ENCODE measurements at regions not wholly inside any gene's neighbourhood (a gene's known extent, or its start where the extent isn't known, plus 50 kb on each side); places are given as distances from the start of the nearest gene placed in this dataset.

GRCh38 chr7:108989319-108989718 is 419.6 kb downstream of the DNAJB9 start:
- no peaks in the 10 kb centered on the region for H3K4me1 ChIP-seq (ENCODE audit: control insufficient read depth in 3 of 3, insufficient read depth in 3 of 3, low read length in 3 of 3)

GRCh38 chr7:108997480-108997879 is 427.8 kb downstream of the DNAJB9 start:
- Histone ChIP-seq H3K9ac (ENCODE audit: low read depth in 1 of 3, low read length in 3 of 3) (no peak overlapping the region), H3K9me3 (ENCODE audit: control insufficient read depth in 3 of 3, low read length in 3 of 3) (no peaks in the 10 kb centered on the region), H3K27me3 (ENCODE audit: control insufficient read depth in 3 of 3, insufficient read depth in 3 of 3, low read length in 3 of 3) (no peaks in the 10 kb centered on the region), H3K36me3 (ENCODE audit: control insufficient read depth in 3 of 3, insufficient read depth in 3 of 3, low read length in 3 of 3) (no peaks in the 10 kb centered on the region), H3K27ac (ENCODE audit: low read depth, low read length) (no peak overlapping the region), H3K4me3 (ENCODE audit: low read length in 3 of 3) (no peak overlapping the region), H3K4me1 (ENCODE audit: control insufficient read depth in 3 of 3, insufficient read depth in 3 of 3, low read length in 3 of 3) (no peaks in the 10 kb centered on the region)

More at GRCh38 chr7:108989319-108989718, 419.6 kb downstream of the DNAJB9 start:
- Histone ChIP-seq H3K9me3 (ENCODE audit: control insufficient read depth in 3 of 3, low read length in 3 of 3) (no peaks in the 10 kb centered on the region), H3K27ac (ENCODE audit: low read depth, low read length) (no peak overlapping the region), H3K27me3 (ENCODE audit: control insufficient read depth in 3 of 3, insufficient read depth in 3 of 3, low read length in 3 of 3) (no peaks in the 10 kb centered on the region), H3K4me3 (ENCODE audit: low read length in 3 of 3) (no peak overlapping the region), H3K9ac (ENCODE audit: low read depth in 1 of 3, low read length in 3 of 3) (no peak overlapping the region), H3K36me3 (ENCODE audit: control insufficient read depth in 3 of 3, insufficient read depth in 3 of 3, low read length in 3 of 3) (no peaks in the 10 kb centered on the region)

GRCh38 chr7:109003742-109004141 is 434.1 kb downstream of the DNAJB9 start:
- H3K27ac ChIP-seq (ENCODE audit: low read depth, low read length) = no peak overlapping the region
- no peaks in the 10 kb centered on the region for H3K4me1 ChIP-seq (ENCODE audit: control insufficient read depth in 3 of 3, insufficient read depth in 3 of 3, low read length in 3 of 3)
- no peaks in the 10 kb centered on the region for H3K27me3 ChIP-seq (ENCODE audit: control insufficient read depth in 3 of 3, insufficient read depth in 3 of 3, low read length in 3 of 3)
- no peak overlapping the region for H3K9ac ChIP-seq (ENCODE audit: low read depth in 1 of 3, low read length in 3 of 3)
- H3K4me3 ChIP-seq (ENCODE audit: low read length in 3 of 3) = no peak overlapping the region
- no peaks in the 10 kb centered on the region for H3K36me3 ChIP-seq (ENCODE audit: control insufficient read depth in 3 of 3, insufficient read depth in 3 of 3, low read length in 3 of 3)
- H3K9me3 ChIP-seq (ENCODE audit: control insufficient read depth in 3 of 3, low read length in 3 of 3) = no peaks in the 10 kb centered on the region

GRCh38 chr7:109009636-109010035 is 440.0 kb downstream of the DNAJB9 start:
- no peaks in the 10 kb centered on the region for H3K9me3 ChIP-seq (ENCODE audit: control insufficient read depth in 3 of 3, low read length in 3 of 3)
- no peaks in the 10 kb centered on the region for H3K27me3 ChIP-seq (ENCODE audit: control insufficient read depth in 3 of 3, insufficient read depth in 3 of 3, low read length in 3 of 3)
- no peak overlapping the region for H3K4me3 ChIP-seq (ENCODE audit: low read length in 3 of 3)
- H3K27ac ChIP-seq (ENCODE audit: low read depth, low read length) = no peak overlapping the region
- no peak overlapping the region for H3K9ac ChIP-seq (ENCODE audit: low read depth in 1 of 3, low read length in 3 of 3)
- H3K4me1 ChIP-seq (ENCODE audit: control insufficient read depth in 3 of 3, insufficient read depth in 3 of 3, low read length in 3 of 3) = no peaks in the 10 kb centered on the region
- no peaks in the 10 kb centered on the region for H3K36me3 ChIP-seq (ENCODE audit: control insufficient read depth in 3 of 3, insufficient read depth in 3 of 3, low read length in 3 of 3)

- Histone ChIP-seq H3K4me3 (ENCODE audit: low read length in 3 of 3) (no peak overlapping the region), H3K36me3 (ENCODE audit: control insufficient read depth in 3 of 3, insufficient read depth in 3 of 3, low read length in 3 of 3) (no peaks in the 10 kb centered on the region), H3K9me3 (ENCODE audit: control insufficient read depth in 3 of 3, low read length in 3 of 3) (no peaks in the 10 kb centered on the region), H3K27ac (ENCODE audit: low read depth, low read length) (no peak overlapping the region), H3K27me3 (ENCODE audit: control insufficient read depth in 3 of 3, insufficient read depth in 3 of 3, low read length in 3 of 3) (no peaks in the 10 kb centered on the region), H3K4me1 (ENCODE audit: control insufficient read depth in 3 of 3, insufficient read depth in 3 of 3, low read length in 3 of 3) (no peaks in the 10 kb centered on the region), H3K9ac (ENCODE audit: low read depth in 1 of 3, low read length in 3 of 3) (no peak overlapping the region)
Measured at GRCh38 chr7:109020251-109020650, 450.6 kb downstream of the DNAJB9 start.

- no peaks in the 10 kb centered on the region for H3K9me3 ChIP-seq (ENCODE audit: control insufficient read depth in 3 of 3, low read length in 3 of 3)
- no peak overlapping the region for H3K27ac ChIP-seq (ENCODE audit: low read depth, low read length)
- no peaks in the 10 kb centered on the region for H3K27me3 ChIP-seq (ENCODE audit: control insufficient read depth in 3 of 3, insufficient read depth in 3 of 3, low read length in 3 of 3)
- H3K4me1 ChIP-seq (ENCODE audit: control insufficient read depth in 3 of 3, insufficient read depth in 3 of 3, low read length in 3 of 3) = no peaks in the 10 kb centered on the region
- H3K36me3 ChIP-seq (ENCODE audit: control insufficient read depth in 3 of 3, insufficient read depth in 3 of 3, low read length in 3 of 3) = no peaks in the 10 kb centered on the region
- no peak overlapping the region for H3K9ac ChIP-seq (ENCODE audit: low read depth in 1 of 3, low read length in 3 of 3)
- no peak overlapping the region for H3K4me3 ChIP-seq (ENCODE audit: low read length in 3 of 3)
Measured at GRCh38 chr7:109021390-109021789, 451.7 kb downstream of the DNAJB9 start.

- H3K4me1 ChIP-seq (ENCODE audit: control insufficient read depth in 3 of 3, insufficient read depth in 3 of 3, low read length in 3 of 3) = no peaks in the 10 kb centered on the region
- H3K36me3 ChIP-seq (ENCODE audit: control insufficient read depth in 3 of 3, insufficient read depth in 3 of 3, low read length in 3 of 3) = no peaks in the 10 kb centered on the region
- H3K27ac ChIP-seq (ENCODE audit: low read depth, low read length) = no peak overlapping the region
- no peak overlapping the region for H3K9ac ChIP-seq (ENCODE audit: low read depth in 1 of 3, low read length in 3 of 3)
- no peaks in the 10 kb centered on the region for H3K27me3 ChIP-seq (ENCODE audit: control insufficient read depth in 3 of 3, insufficient read depth in 3 of 3, low read length in 3 of 3)
- peaks cover 0 to 4% (median 0%) of the 10 kb centered on the region in 3 donors for H3K9me3 ChIP-seq (ENCODE audit: control insufficient read depth in 3 of 3, low read length in 3 of 3)
- no peak overlapping the region for H3K4me3 ChIP-seq (ENCODE audit: low read length in 3 of 3)
Measured at GRCh38 chr7:109029866-109030265, 460.2 kb downstream of the DNAJB9 start.

- Histone ChIP-seq H3K9me3 (ENCODE audit: control insufficient read depth in 3 of 3, low read length in 3 of 3) (no peaks in the 10 kb centered on the region), H3K4me3 (ENCODE audit: low read length in 3 of 3) (no peak overlapping the region), H3K36me3 (ENCODE audit: control insufficient read depth in 3 of 3, insufficient read depth in 3 of 3, low read length in 3 of 3) (no peaks in the 10 kb centered on the region), H3K9ac (ENCODE audit: low read depth in 1 of 3, low read length in 3 of 3) (no peak overlapping the region), H3K27ac (ENCODE audit: low read depth, low read length) (no peak overlapping the region), H3K27me3 (ENCODE audit: control insufficient read depth in 3 of 3, insufficient read depth in 3 of 3, low read length in 3 of 3) (no peaks in the 10 kb centered on the region), H3K4me1 (ENCODE audit: control insufficient read depth in 3 of 3, insufficient read depth in 3 of 3, low read length in 3 of 3) (no peaks in the 10 kb centered on the region)
Measured at GRCh38 chr7:109044691-109045090, 475.0 kb downstream of the DNAJB9 start.

GRCh38 chr7:109049366-109049765 is 479.7 kb downstream of the DNAJB9 start:
- Histone ChIP-seq H3K27ac (ENCODE audit: low read depth, low read length) (no peak overlapping the region), H3K9ac (ENCODE audit: low read depth in 1 of 3, low read length in 3 of 3) (no peak overlapping the region), H3K4me3 (ENCODE audit: low read length in 3 of 3) (no peak overlapping the region), H3K36me3 (ENCODE audit: control insufficient read depth in 3 of 3, insufficient read depth in 3 of 3, low read length in 3 of 3) (no peaks in the 10 kb centered on the region), H3K9me3 (ENCODE audit: control insufficient read depth in 3 of 3, low read length in 3 of 3) (no peaks in the 10 kb centered on the region), H3K4me1 (ENCODE audit: control insufficient read depth in 3 of 3, insufficient read depth in 3 of 3, low read length in 3 of 3) (no peaks in the 10 kb centered on the region), H3K27me3 (ENCODE audit: control insufficient read depth in 3 of 3, insufficient read depth in 3 of 3, low read length in 3 of 3) (no peaks in the 10 kb centered on the region)

- H3K9me3 ChIP-seq (ENCODE audit: control insufficient read depth in 3 of 3, low read length in 3 of 3) = no peaks in the 10 kb centered on the region
- no peaks in the 10 kb centered on the region for H3K4me1 ChIP-seq (ENCODE audit: control insufficient read depth in 3 of 3, insufficient read depth in 3 of 3, low read length in 3 of 3)
- no peak overlapping the region for H3K4me3 ChIP-seq (ENCODE audit: low read length in 3 of 3)
- no peaks in the 10 kb centered on the region for H3K36me3 ChIP-seq (ENCODE audit: control insufficient read depth in 3 of 3, insufficient read depth in 3 of 3, low read length in 3 of 3)
- no peaks in the 10 kb centered on the region for H3K27me3 ChIP-seq (ENCODE audit: control insufficient read depth in 3 of 3, insufficient read depth in 3 of 3, low read length in 3 of 3)
- H3K27ac ChIP-seq (ENCODE audit: low read depth, low read length) = no peak overlapping the region
- no peak overlapping the region for H3K9ac ChIP-seq (ENCODE audit: low read depth in 1 of 3, low read length in 3 of 3)
Measured at GRCh38 chr7:109059089-109059488, 489.4 kb downstream of the DNAJB9 start.

- Histone ChIP-seq H3K27me3 (ENCODE audit: control insufficient read depth in 3 of 3, insufficient read depth in 3 of 3, low read length in 3 of 3) (no peaks in the 10 kb centered on the region), H3K4me1 (ENCODE audit: control insufficient read depth in 3 of 3, insufficient read depth in 3 of 3, low read length in 3 of 3) (no peaks in the 10 kb centered on the region), H3K36me3 (ENCODE audit: control insufficient read depth in 3 of 3, insufficient read depth in 3 of 3, low read length in 3 of 3) (no peaks in the 10 kb centered on the region), H3K27ac (ENCODE audit: low read depth, low read length) (no peak overlapping the region), H3K9me3 (ENCODE audit: control insufficient read depth in 3 of 3, low read length in 3 of 3) (no peaks in the 10 kb centered on the region), H3K9ac (ENCODE audit: low read depth in 1 of 3, low read length in 3 of 3) (no peak overlapping the region), H3K4me3 (ENCODE audit: low read length in 3 of 3) (no peak overlapping the region)
Measured at GRCh38 chr7:109062798-109063197, 493.1 kb downstream of the DNAJB9 start.
